Activated CD8-positive, alpha-beta memory T cell treated with anti-CD3 and anti-CD28 coated beads for 24 hours (primary cell): ENCODE measurements at regions not wholly inside any gene's neighbourhood (a gene's known extent, or its start where the extent isn't known, plus 50 kb on each side); places are given as distances from the start of the nearest gene placed in this dataset.

Experiments used
- DNase-seq: peaks from one replicate; pipeline ENCODE4 v3.0.0-alpha.2; 2020

DNA sequence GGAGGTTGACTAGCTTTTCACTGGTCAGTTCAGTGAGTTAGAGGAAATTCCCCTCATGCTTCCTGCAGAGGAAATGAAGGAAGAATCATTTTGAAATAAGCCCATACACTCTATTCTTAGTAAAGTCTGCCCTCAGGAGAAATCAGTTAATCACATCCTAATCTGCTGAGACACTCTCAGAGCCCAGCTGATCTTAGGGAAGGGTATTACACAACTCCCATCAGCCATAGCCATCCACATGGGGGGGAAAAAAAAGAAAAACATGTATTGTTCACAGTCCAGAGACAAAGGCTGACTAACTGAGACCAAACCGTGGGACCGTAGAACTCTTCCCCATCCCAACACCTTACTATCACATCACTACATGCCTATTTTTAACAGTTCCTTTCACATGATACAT lies 722.3 kb downstream of the CDH8 start:
- no peak for DNase-seq

GRCh38 chr16:61309386-61309785 lies 726.9 kb downstream of the CDH8 start:
- DNase-seq: no peak

DNA sequence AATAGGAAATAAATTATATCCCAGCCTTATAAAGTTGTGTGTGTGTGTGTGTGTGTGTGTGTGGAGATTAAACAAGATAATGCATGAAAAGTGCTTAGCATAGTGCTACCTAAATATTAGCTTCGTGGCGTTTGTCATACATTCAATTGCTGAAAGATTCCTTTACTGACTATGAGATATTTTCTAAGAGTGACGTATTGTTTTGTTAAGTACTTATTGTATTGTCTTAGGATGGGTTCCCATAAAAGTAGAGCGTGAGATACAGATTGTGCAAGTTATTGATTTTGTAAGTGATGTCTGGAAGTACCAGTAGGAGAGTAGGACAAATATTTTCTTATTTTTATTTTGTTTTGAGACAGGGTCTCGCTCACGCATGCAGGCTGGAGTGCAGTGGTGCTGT lies 730.0 kb downstream of the CDH8 start:
- DNase-seq: no peak

DNA sequence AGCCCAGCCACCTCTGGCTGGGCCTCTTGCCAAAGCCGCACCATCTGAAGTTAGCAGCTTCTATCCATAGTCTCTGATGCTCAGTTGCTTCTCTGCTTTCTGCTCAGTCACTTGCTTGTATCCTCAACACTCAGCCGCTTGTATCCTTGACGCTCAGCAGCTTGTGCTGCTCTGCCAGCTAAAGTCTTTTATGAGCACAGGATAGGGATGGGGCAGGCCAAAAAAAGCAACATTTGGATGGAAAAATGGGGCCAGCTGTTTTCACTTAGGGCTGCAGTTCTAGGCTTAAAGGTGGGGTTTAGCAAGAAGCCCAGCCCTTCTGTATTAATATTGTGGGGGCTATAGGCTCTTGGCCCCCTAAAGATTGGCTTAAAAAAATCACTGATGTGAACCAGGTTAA lies 739.4 kb downstream of the CDH8 start:
- DNase-seq: no peak

DNA sequence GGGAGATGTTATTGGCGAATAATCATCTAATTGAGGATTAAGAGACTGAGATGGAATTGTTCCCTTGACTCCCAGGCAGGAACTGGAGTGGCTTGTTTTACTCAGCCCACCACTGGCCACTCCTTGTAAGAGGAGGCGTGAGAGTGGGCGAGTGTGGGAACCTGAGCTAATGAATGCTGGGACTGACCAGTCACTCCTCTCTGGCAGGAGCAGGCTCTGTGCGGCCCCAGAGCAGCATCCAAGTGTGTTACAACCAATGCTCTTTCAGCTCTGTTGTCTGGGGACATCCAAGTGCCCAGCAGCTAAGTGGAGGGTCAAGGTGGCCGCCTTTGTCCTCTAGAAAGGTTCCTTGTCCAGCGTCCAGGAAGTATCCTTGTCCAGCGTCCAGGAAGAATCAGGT lies 739.9 kb downstream of the CDH8 start:
- DNase-seq: no peak

- DNase-seq: no peak
Measured at GRCh38 chr16:61295311-61295710, 740.9 kb downstream of the CDH8 start.

DNA sequence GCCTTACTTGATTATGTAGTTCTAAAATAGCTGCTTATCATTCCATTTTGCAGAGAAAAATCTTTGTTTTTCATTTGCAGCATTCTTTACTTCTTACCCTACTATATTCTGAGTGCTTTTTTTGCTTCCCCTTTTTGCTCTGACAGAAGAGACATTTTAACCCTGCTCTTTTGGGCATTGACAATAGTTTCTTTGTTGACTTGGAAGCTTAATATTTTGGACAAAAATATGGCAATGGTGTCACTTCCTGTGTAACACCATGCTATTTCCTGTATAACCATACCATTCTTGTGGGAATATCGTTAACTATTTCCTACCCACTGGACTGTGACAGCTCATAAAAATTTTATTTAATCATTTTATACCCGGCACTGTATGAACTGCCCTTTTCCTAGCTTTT lies 747.1 kb downstream of the CDH8 start:
- no peak for DNase-seq

- DNase-seq: no peak
Measured at GRCh38 chr16:61277849-61278248, 758.4 kb downstream of the CDH8 start.

- DNase-seq: no peak
Measured at GRCh38 chr16:61274211-61274610, 762.0 kb downstream of the CDH8 start.

DNA sequence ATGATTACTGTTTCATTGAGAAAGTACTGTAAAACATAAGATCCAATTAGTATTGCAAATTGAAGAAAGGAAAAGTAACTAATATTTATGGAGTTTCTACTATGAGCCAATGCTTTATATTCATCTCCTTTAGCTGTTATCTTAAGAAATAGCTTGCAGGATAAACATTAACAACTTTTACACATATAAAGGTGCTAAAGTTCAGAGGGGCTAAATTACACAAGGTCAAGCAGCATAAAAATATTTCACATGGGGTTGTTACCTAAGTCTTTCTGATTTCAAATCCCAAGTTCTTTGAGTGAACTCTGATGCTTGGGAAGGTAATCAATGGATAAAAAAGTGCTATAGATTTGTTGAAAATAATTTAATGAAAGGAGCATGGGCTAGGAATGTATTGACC lies 765.5 kb downstream of the CDH8 start:
- DNase-seq: no peak

DNA sequence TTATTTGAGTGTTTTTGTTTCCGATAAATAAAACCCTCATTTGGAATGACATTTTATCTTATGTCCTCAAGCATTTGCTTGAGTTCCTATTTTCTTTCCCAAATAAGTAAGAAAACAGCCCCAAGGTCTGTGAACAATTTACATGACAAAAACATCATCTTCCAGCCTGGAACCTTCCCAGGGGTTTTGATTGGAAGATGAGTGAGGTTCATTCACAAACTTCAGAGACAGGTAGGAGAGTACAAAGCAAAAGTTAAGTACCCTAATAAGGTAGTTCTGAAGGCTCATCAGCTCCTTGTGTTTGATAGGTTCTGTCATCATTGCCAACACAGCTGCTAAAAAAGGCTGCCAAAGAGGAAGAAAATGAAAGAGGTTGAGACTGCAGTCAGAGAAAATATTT lies 772.8 kb downstream of the CDH8 start:
- DNase-seq: no peak

DNA sequence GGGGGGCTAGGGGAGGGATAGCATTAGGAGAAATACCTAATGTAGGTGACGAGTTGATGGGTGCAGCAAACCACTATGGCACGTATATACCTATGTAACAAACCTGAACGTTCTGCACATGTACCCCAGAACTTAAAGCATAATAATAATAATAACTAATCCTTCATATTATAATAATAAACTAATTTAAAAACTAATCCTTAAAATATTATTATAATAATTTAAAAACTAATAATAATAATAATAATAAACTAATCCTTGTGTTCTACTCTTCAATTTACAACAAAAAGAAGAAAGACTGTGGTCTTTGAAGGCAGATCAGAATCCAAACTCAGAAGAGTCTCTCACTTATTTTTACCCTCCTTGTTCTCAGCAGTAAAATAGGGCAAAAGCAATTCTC lies 774.9 kb downstream of the CDH8 start:
- no peak for DNase-seq

- DNase-seq: no peak
Measured at GRCh38 chr16:61246592-61246991, 789.6 kb downstream of the CDH8 start.

DNA sequence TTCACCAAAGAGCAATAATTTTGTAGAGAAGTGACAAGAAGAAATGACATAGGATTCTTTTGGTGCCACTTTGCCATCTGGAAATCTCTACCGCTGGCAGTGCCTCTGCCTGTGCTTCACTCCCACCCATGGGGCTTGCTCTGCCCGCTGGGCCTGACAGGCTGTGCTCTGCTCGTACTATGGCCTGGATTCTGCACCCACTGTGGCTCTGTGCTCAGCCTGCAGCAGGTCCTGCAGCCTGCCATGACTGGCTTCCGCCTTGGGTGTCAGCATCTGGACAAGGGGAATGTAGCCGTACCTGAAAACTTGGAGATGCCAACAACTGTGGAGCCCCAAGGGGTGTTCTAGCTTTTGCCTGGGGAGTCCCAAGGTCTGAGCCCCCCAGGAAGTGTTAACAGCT lies 792.3 kb downstream of the CDH8 start:
- no peak for DNase-seq

DNA sequence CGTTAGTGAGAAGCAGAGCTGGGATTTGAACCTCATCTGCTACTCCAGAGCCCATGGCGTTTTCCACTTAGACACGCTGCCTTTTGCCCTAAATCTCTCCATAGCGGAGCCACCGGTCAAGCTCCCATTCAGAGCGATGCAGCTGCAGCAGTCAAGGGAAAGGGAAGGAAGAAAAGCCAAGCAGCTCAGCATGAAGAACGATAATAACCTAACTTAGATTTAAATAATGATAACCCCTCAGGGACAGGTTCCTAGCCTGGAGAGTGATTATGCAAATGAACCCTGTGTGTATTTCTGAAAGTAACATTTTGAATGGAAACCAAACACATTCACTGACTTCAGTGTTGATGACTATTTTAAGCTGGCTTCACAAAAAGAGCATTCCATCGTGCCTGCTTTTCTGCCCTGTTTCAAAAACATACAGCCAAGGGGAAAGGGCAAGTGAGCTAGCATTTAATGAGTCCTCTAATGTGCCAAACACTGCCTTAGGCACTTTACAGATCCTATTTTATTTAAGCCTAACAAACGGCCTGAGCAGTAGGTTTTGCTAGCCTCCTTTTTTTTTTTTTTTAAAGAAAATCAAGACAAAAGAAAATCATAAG lies 798.3 kb downstream of the CDH8 start:
- no peak for DNase-seq

GRCh38 chr16:61233713-61234112 lies 802.5 kb downstream of the CDH8 start:
- no peak for DNase-seq

- no peak for DNase-seq
Measured at GRCh38 chr16:61228371-61228770, 807.9 kb downstream of the CDH8 start.

DNA sequence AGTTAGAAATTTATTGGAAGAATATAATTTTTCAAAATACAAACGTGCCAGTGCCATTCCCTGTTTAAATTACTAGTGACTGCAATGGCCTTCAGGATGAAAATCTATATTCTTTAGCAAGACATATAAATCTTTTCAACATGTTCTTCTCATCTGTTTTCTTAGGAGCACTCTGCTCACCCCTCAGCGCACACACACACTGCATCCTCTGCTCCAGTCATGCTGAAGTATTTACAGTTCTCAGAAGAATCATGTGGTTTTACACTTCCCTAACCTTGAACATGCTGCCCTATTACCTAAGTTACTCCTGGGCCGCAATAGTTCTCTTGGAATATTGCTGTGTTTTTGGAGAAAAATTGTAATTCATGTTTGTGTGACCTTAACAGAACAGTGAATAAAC lies 820.6 kb downstream of the CDH8 start:
- DNase-seq: no peak

- no peak for DNase-seq
Measured at GRCh38 chr16:61214780-61215179, 821.5 kb downstream of the CDH8 start.

DNA sequence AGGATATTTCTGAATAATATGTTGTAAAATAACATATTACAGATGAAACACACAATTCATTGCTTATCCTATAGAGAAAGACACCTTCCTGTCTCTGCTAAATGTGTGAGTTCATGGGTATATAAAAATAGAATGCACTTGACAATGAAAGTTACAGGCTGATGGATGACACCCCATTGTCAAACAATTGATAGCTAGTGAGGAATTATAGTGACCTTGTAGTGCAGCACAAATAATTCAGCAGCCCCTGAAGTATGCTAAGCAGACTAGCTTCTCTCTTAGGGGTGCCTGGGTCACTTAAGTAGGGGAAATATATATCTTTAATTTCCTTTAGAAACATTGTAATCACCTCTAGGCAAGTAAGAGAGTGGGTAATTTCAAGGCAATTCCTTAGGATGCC lies 826.2 kb downstream of the CDH8 start:
- no peak for DNase-seq

GRCh38 chr16:61195006-61195405 lies 841.2 kb downstream of the CDH8 start:
- DNase-seq: no peak

- DNase-seq: no peak
Measured at GRCh38 chr16:61194573-61194972, 841.7 kb downstream of the CDH8 start.

GRCh38 chr16:61182391-61182790 lies 853.8 kb downstream of the CDH8 start:
- DNase-seq: no peak

- no peak for DNase-seq
Measured at GRCh38 chr16:61181982-61182381, 854.3 kb downstream of the CDH8 start.

DNA sequence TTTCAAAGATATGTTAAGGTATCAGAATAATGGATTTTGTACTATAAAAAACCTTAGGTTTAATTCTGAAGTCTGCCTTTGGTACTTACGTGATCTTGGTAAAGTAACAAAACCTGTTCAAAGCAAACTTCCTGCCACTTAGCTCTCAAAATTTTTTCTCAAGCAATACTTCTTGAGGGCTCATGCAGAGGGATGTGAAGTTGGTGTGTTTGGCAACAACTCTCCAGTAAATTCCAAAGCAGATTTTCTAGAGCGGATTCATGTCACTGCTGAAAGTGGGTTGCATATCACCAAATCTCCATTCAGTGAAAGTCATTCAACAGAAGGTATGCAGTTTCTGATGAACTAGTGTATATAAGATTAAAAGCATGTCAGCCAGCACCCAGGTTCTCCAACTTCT lies 856.7 kb downstream of the CDH8 start:
- no peak for DNase-seq

GRCh38 chr16:61165797-61166196 lies 870.4 kb downstream of the CDH8 start:
- no peak for DNase-seq
